ENCODE measurements at regions not wholly inside any gene's neighbourhood (a gene's known extent, or its start where the extent isn't known, plus 50 kb on each side); places are given as distances from the start of the nearest gene placed in this dataset.
A peak's percentile ranks its signal among the peaks of the same experiment; 100 is the strongest.
"Not testable (repeated sequence)": the region's sequence is repeated elsewhere in the genome, so short reads cannot be mapped to it uniquely, and the experiment has no call there.

GRCh38 chr13:109939838-109940237, 153.5 kb upstream of the IRS2 start:
- H3K9me3 Mint-ChIP-seq: peaks cover 3% of the 10 kb centered on the region
- Histone ChIP-seq H3K36me3 (no peaks in the 10 kb centered on the region), H3K4me3 (no peak overlapping the region), H3K4me1 (peaks cover 9% of the 10 kb centered on the region), H3K27ac (no peak overlapping the region), H4K20me1 (ENCODE audit: low read depth) (no peaks in the 10 kb centered on the region), H3K9ac (no peak overlapping the region), H3K4me2 (no peak overlapping the region), H3F3A (ENCODE audit: low read depth) (no peaks in the 10 kb centered on the region), H3K27me3 (no peaks in the 10 kb centered on the region), H3K79me2 (ENCODE audit: low read depth) (no peaks in the 10 kb centered on the region), H2AFZ (replicated peaks) (no peak overlapping the region), H3K9me3 (ENCODE audit: low read depth) (no peaks in the 10 kb centered on the region)
- no peak for DNase-seq (ENCODE audit: low spot score)
- H3K4me3 Mint-ChIP-seq: no peak overlapping the region
- peaks cover 2% of the 10 kb centered on the region for H3K27me3 Mint-ChIP-seq (ENCODE audit: insufficient read depth, low read depth)
- no peak overlapping the region for H3K27ac Mint-ChIP-seq
- no peaks in the 10 kb centered on the region for H3K4me1 Mint-ChIP-seq
- TF ChIP-seq EZH2phosphoT487 (IDR thresholded peaks at IDR 0.05) (no peak), EZH2 (IDR thresholded peaks at IDR 0.05) (no peak), CTCF (IDR thresholded peaks at IDR 0.05) (no peak)
- H3K36me3 Mint-ChIP-seq: no peaks in the 10 kb centered on the region

GRCh38 chr13:109939180-109939579, 152.8 kb upstream of the IRS2 start:
- Mint-ChIP-seq H3K27ac (no peak overlapping the region), H3K36me3 (no peaks in the 10 kb centered on the region), H3K9me3 (peaks cover 3% of the 10 kb centered on the region), H3K4me1 (no peaks in the 10 kb centered on the region), H3K4me3 (no peak overlapping the region), H3K27me3 (ENCODE audit: insufficient read depth, low read depth) (peaks cover 2% of the 10 kb centered on the region)
- Histone ChIP-seq H3K27ac (no peak overlapping the region), H3K4me3 (no peak overlapping the region), H2AFZ (replicated peaks) (no peak overlapping the region), H3K4me1 (peaks cover 9% of the 10 kb centered on the region), H4K20me1 (ENCODE audit: low read depth) (no peaks in the 10 kb centered on the region), H3K27me3 (no peaks in the 10 kb centered on the region), H3K79me2 (ENCODE audit: low read depth) (no peaks in the 10 kb centered on the region), H3F3A (ENCODE audit: low read depth) (no peaks in the 10 kb centered on the region), H3K9ac (no peak overlapping the region), H3K4me2 (peak overlapping the region; percentile 13), H3K9me3 (ENCODE audit: low read depth) (no peaks in the 10 kb centered on the region), H3K36me3 (no peaks in the 10 kb centered on the region)
- DNase-seq (ENCODE audit: low spot score): no peak
- TF ChIP-seq CTCF (IDR thresholded peaks at IDR 0.05) (no peak), EZH2 (IDR thresholded peaks at IDR 0.05) (no peak), EZH2phosphoT487 (IDR thresholded peaks at IDR 0.05) (no peak)

GRCh38 chr13:109938255-109938936, 152.0 kb upstream of the IRS2 start:
- DNase-seq (ENCODE audit: low spot score): no peak
- no peaks in the 10 kb centered on the region for H3K36me3 ChIP-seq
- H3K4me3 ChIP-seq: no peak overlapping the region
- H4K20me1 ChIP-seq (ENCODE audit: low read depth): no peaks in the 10 kb centered on the region
- Mint-ChIP-seq H3K27ac (no peak overlapping the region), H3K9me3 (peaks cover 3% of the 10 kb centered on the region), H3K27me3 (ENCODE audit: insufficient read depth, low read depth) (peaks cover 2% of the 10 kb centered on the region), H3K36me3 (no peaks in the 10 kb centered on the region), H3K4me3 (no peak overlapping the region), H3K4me1 (peaks cover 3% of the 10 kb centered on the region)
- H3K27ac ChIP-seq: no peak overlapping the region
- no peaks in the 10 kb centered on the region for H3K79me2 ChIP-seq (ENCODE audit: low read depth)
- H3F3A ChIP-seq (ENCODE audit: low read depth): no peaks in the 10 kb centered on the region
- no peak for TF ChIP-seq EZH2 (IDR thresholded peaks at IDR 0.05)
- no peaks in the 10 kb centered on the region for H3K9me3 ChIP-seq (ENCODE audit: low read depth)
- peaks cover 9% of the 10 kb centered on the region for H3K4me1 ChIP-seq
- no peaks in the 10 kb centered on the region for H3K27me3 ChIP-seq
- peak overlapping the region; percentile 13 for H3K4me2 ChIP-seq
- no peak overlapping the region for H2AFZ ChIP-seq (replicated peaks)
- no peak overlapping the region for H3K9ac ChIP-seq

GRCh38 chr13:109934520-109934919, 148.1 kb upstream of the IRS2 start:
- not testable (repeated sequence) for H3K4me2 ChIP-seq; H3K36me3 Mint-ChIP-seq; H3K27me3 ChIP-seq; H2AFZ ChIP-seq (replicated peaks); H3K79me2 ChIP-seq (ENCODE audit: low read depth); H3F3A ChIP-seq (ENCODE audit: low read depth); H3K9ac ChIP-seq; H3K27ac Mint-ChIP-seq; H3K9me3 Mint-ChIP-seq; DNase-seq (ENCODE audit: low spot score); H3K27ac ChIP-seq; H4K20me1 ChIP-seq (ENCODE audit: low read depth); H3K9me3 ChIP-seq (ENCODE audit: low read depth); H3K27me3 Mint-ChIP-seq (ENCODE audit: insufficient read depth, low read depth); H3K36me3 ChIP-seq; H3K4me3 ChIP-seq; H3K4me3 Mint-ChIP-seq
- peaks cover 14% of the 10 kb centered on the region for H3K4me1 ChIP-seq
- H3K4me1 Mint-ChIP-seq: peaks cover 11% of the 10 kb centered on the region

Data from neural progenitor cell (in vitro differentiated cells).